Chondrocyte (in vitro differentiated cells): ENCODE measurements at regions not wholly inside any gene's neighbourhood (a gene's known extent, or its start where the extent isn't known, plus 50 kb on each side); places are given as distances from the start of the nearest gene placed in this dataset.
"Not testable (repeated sequence)": the region's sequence is repeated elsewhere in the genome, so short reads cannot be mapped to it uniquely, and the experiment has no call there.

ENCODE experiments used
- DNase-seq: peaks from one replicate; pipeline ENCODE4 v3.0.0; 2021; ENCODE audit warnings: mixed read lengths, low spot score
- H3K27ac Mint-ChIP-seq: one replicate; pipeline ENCODE4 v1.8.0; 2021; ENCODE audit warnings: mild to moderate bottlenecking, moderate library complexity, mixed read lengths; ENCODE audit not compliant: unreplicated experiment
- H3K27me3 Mint-ChIP-seq: 2 replicates; pipeline ENCODE4 v1.8.0; 2021; ENCODE audit warnings: low read depth, mixed read lengths
- H3K36me3 Mint-ChIP-seq: 2 replicates; pipeline ENCODE4 v1.8.0; 2021; ENCODE audit warnings: low read depth, mixed read lengths
- H3K4me1 Mint-ChIP-seq: 2 replicates; pipeline ENCODE4 v1.8.0; 2021; ENCODE audit warnings: low read depth, mild to moderate bottlenecking, mixed read lengths
- H3K4me3 Mint-ChIP-seq: one replicate; pipeline ENCODE4 v1.8.0; 2021; ENCODE audit warnings: mild to moderate bottlenecking, moderate library complexity, mixed read lengths; ENCODE audit not compliant: unreplicated experiment
- H3K9me3 Mint-ChIP-seq: 2 replicates; pipeline ENCODE4 v1.8.0; 2021; ENCODE audit warnings: low read depth, mixed read lengths
- CTCF ChIP-seq: fragments of 200-600 bp; sonication (generic); IDR thresholded peaks from 2 replicates; pipeline ENCODE4 v1.5.0; 2021; ENCODE audit warnings: antibody characterized with exemption, mild to moderate bottlenecking, moderate library complexity

DNA sequence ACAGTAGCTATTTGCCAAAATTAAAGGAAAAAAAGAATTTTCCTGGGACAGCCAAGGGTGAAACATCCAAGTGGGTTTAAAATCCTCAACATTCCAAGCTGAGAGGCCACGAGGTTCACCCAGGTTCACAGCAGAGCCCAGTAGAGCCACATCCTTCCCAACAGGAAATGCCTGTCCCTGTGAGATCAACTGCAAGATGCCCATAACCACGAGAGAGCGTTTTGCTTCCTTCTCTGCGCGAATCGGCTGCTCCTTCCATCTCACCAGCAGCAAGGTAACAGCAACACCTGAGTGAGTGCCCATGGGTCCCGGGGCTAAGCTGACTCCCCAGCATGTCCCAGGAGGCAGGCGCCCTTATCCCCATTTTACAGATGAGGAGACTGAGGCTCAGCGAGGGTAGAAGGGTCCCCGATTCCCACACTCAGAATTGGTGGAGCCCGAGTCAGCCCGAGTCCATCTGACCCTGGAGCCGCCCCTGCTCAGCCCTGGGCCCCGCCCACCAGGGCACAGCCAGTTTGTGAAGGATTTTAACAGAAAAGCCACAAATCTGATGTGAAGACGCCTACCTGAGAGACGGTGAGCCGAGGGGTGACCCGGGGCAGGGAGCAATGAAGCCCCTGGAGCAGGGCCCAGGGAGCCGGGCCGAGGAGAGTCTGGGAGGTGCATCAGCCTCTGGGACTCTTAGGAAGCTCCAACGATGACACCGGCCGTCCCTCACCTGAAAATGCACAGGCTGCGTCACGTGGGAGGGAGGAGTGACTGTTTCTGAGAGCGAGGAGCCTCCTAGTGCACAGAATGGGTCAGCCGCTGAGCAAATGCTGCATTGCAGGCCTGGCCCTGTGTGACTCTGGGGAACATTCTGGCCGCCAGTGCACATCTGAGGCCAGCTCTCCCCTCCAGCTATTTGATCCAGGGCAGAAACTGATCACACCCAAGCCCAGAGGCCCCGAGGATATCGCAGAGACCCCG is 236.9 kb upstream of the SFSWAP start:
- no peak overlapping the region for H3K4me3 Mint-ChIP-seq
- H3K9me3 Mint-ChIP-seq, result no peaks in the 10 kb centered on the region
- H3K36me3 Mint-ChIP-seq, result no peaks in the 10 kb centered on the region
- no peaks in the 10 kb centered on the region for H3K4me1 Mint-ChIP-seq
- peaks cover 5% of the 10 kb centered on the region for H3K27me3 Mint-ChIP-seq
- no peak for TF ChIP-seq CTCF
- no peak for DNase-seq
- no peak overlapping the region for H3K27ac Mint-ChIP-seq

DNA sequence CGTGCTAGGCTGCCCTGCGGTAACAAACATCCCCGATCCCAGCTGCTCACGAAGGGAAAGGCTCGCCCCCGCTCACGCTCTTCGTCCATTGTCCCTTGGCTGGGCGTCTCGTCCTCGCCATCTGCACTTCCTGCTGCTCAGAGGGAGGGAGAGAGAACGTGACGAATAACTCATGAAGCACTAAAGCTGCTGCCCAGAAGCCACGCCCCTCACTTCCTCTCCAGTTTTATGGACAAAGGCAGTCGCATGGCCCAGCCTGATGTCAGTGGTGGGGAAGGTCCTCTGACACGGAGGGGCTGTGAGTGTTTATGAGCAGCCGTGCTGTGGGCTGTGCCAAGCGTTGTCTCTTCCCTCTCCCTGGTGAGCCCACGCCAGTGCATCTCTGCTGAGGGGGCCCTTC is 235.9 kb upstream of the SFSWAP start:
- not testable (repeated sequence) for H3K4me3 Mint-ChIP-seq, DNase-seq, H3K27ac Mint-ChIP-seq, H3K9me3 Mint-ChIP-seq, H3K4me1 Mint-ChIP-seq, H3K27me3 Mint-ChIP-seq, H3K36me3 Mint-ChIP-seq

DNA sequence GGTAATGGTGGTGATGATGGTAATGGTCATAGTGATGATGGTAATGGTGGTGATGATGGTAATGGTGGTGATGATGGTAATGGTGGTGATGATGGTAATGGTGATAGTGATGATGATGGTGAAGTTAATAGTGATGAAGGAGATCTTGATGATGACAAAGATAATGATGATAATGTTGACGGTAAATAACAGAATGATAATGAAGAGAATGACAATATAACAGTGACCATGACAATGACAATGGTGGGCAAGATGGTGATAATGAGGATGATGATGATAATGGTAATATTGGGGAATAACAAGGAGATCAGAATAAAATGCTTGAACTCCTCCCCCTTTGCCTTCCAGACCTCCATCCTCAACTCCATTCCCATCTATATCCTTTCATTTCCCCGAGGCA is 233.3 kb upstream of the SFSWAP start:
- TF ChIP-seq CTCF, result no peak
- Mint-ChIP-seq H3K4me3 (no peak overlapping the region), H3K4me1 (no peaks in the 10 kb centered on the region), H3K9me3 (no peaks in the 10 kb centered on the region), H3K27ac (no peak overlapping the region), H3K27me3 (no peaks in the 10 kb centered on the region), H3K36me3 (no peaks in the 10 kb centered on the region)
- DNase-seq, result no peak

GRCh38 chr12:131478468-131478867 is 232.4 kb upstream of the SFSWAP start:
- no peak for DNase-seq
- Mint-ChIP-seq H3K27ac (no peak overlapping the region), H3K9me3 (no peaks in the 10 kb centered on the region), H3K4me1 (no peaks in the 10 kb centered on the region), H3K36me3 (no peaks in the 10 kb centered on the region), H3K27me3 (no peaks in the 10 kb centered on the region), H3K4me3 (no peak overlapping the region)
- no peak for TF ChIP-seq CTCF

DNA sequence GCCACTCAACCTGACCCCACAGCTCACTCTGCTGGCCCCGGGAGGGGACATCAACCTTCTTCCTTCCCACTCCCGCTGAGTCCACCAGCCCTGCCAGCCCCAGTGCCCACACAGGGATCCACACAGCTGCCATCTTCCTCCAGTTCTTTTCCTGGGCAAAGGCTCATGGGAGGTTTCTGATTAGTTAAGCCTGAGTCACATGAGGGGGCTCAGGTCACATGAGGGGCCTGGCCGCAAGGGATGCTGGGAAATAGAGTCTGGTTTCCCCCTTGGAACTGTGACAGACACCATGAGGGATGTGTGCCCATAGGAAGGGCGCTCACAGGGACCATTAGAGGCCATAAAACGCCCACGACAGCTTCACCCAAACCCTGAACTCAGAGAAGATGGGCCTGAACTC is 228.7 kb upstream of the SFSWAP start:
- no peak for DNase-seq
- H3K27ac Mint-ChIP-seq, result no peak overlapping the region
- no peak overlapping the region for H3K4me3 Mint-ChIP-seq
- no peaks in the 10 kb centered on the region for H3K4me1 Mint-ChIP-seq
- no peak for TF ChIP-seq CTCF
- peaks cover 4% of the 10 kb centered on the region for H3K27me3 Mint-ChIP-seq
- H3K9me3 Mint-ChIP-seq, result no peaks in the 10 kb centered on the region
- no peaks in the 10 kb centered on the region for H3K36me3 Mint-ChIP-seq

- Mint-ChIP-seq H3K4me1 (peaks cover 2% of the 10 kb centered on the region), H3K4me3 (no peak overlapping the region), H3K36me3 (no peaks in the 10 kb centered on the region), H3K27me3 (peaks cover 4% of the 10 kb centered on the region), H3K9me3 (no peaks in the 10 kb centered on the region), H3K27ac (no peak overlapping the region)
- DNase-seq, result no peak
- TF ChIP-seq CTCF, result no peak
Measured at GRCh38 chr12:131482686-131483085, 228.2 kb upstream of the SFSWAP start.
